Liver (tissue), 8 donors: ENCODE measurements at regions not wholly inside any gene's neighbourhood (a gene's known extent, or its start where the extent isn't known, plus 50 kb on each side); places are given as distances from the start of the nearest gene placed in this dataset.
A peak's percentile ranks its signal among the peaks of the same experiment; 100 is the strongest.
"Not testable (repeated sequence)": the region's sequence is repeated elsewhere in the genome, so short reads cannot be mapped to it uniquely, and the experiment has no call there.

Experiments used
- DNase-seq: peaks from one replicate; pipeline ENCODE4 v3.0.0-alpha.2; 2017; ENCODE audit warnings: low spot score
- H3K27ac ChIP-seq, 2 donors: one replicate each; pipeline ENCODE4 v1.7.0; 2013; ENCODE audit warnings: inconsistent platforms in 2 of 2, low read length in 2 of 2, control low read depth in 1 of 2, low read depth in 1 of 2, mild to moderate bottlenecking in 1 of 2
- H3K27me3 ChIP-seq, 4 donors: one replicate each; pipeline versions ENCODE4 v1.6.1 to v1.7.0; 2013; ENCODE audit warnings: low read length in 3 of 4, inconsistent platforms in 1 of 4, mild to moderate bottlenecking in 1 of 4, moderate library complexity in 1 of 4; ENCODE audit not compliant: control insufficient read depth in 4 of 4, insufficient read depth in 4 of 4
- H3K36me3 ChIP-seq, 4 donors: one replicate each; pipeline versions ENCODE4 v1.6.1 to v1.7.0; 2013; ENCODE audit warnings: low read length in 3 of 4, mild to moderate bottlenecking in 3 of 4, low read depth in 1 of 4, moderate library complexity in 1 of 4; ENCODE audit not compliant: control insufficient read depth in 4 of 4, insufficient read depth in 3 of 4
- H3K4me1 ChIP-seq, 4 donors: one replicate each; pipeline versions ENCODE4 v1.6.1 to v1.7.0; 2013; ENCODE audit warnings: low read length in 3 of 4, mild to moderate bottlenecking in 3 of 4, moderate library complexity in 1 of 4; ENCODE audit not compliant: control insufficient read depth in 4 of 4, insufficient read depth in 4 of 4
- H3K4me3 ChIP-seq, 3 donors: one replicate each; pipeline versions ENCODE4 v1.6.1 to v1.7.0; 2013; ENCODE audit warnings: low read length in 3 of 3, control low read depth in 1 of 3, low read depth in 1 of 3, mild to moderate bottlenecking in 1 of 3
- H3K9ac ChIP-seq, 2 donors: one replicate each; pipeline ENCODE4 v1.7.0; 2013; ENCODE audit warnings: low read length in 2 of 2, mild to moderate bottlenecking in 2 of 2, moderate library complexity in 2 of 2, control low read depth in 1 of 2, low read depth in 1 of 2
- H3K9me3 ChIP-seq, 4 donors: one replicate each; pipeline versions ENCODE4 v1.6.1 to v1.7.0; 2013; ENCODE audit warnings: low read length in 3 of 4; ENCODE audit not compliant: control insufficient read depth in 4 of 4
- ATF3 ChIP-seq: IDR thresholded peaks from 2 replicates; pipeline ENCODE4 v1.6.1; 2016; ENCODE audit warnings: antibody characterized with exemption
- CTCF ChIP-seq: fragments of 150-350 bp; IDR thresholded peaks from 2 replicates; pipeline ENCODE4 v1.5.1; 2017; ENCODE audit warnings: improper control_type of control experiment, low read depth, low read length; ENCODE audit not compliant: missing input control
- HNF4A ChIP-seq, 2 donors: conservative IDR thresholded peaks; 2 replicates each; pipeline ENCODE4 v1.6.1; 2016; ENCODE audit warnings: antibody characterized with exemption in 2 of 2, mild to moderate bottlenecking in 2 of 2
- HNF4G ChIP-seq: IDR thresholded peaks from 2 replicates; pipeline ENCODE4 v1.6.1; 2016; ENCODE audit warnings: antibody characterized with exemption
- JUND ChIP-seq, 2 donors: IDR thresholded peaks; 2 replicates each; pipeline ENCODE4 v1.6.1; 2016; ENCODE audit warnings: antibody characterized with exemption in 2 of 2
- RAD21 ChIP-seq, 2 donors: IDR thresholded peaks; 2 replicates each; pipeline ENCODE4 v1.6.1; 2016; ENCODE audit warnings: antibody characterized with exemption in 2 of 2, mild to moderate bottlenecking in 2 of 2
- RXRA ChIP-seq, 2 donors: IDR thresholded peaks; 2 replicates each; pipeline ENCODE4 v1.6.1; 2017 to 2018; ENCODE audit warnings: antibody characterized with exemption in 2 of 2, mild to moderate bottlenecking in 1 of 2
- SP1 ChIP-seq: IDR thresholded peaks from 2 replicates; pipeline ENCODE4 v1.6.1; 2018; ENCODE audit warnings: antibody characterized with exemption, mild to moderate bottlenecking
- TAF1 ChIP-seq: conservative IDR thresholded peaks from 2 replicates; pipeline ENCODE4 v1.6.1; 2016; ENCODE audit warnings: antibody characterized with exemption, mild to moderate bottlenecking
- whole genome bisulfite sequencing: extraction: QIAGEN DNeasy Blood & Tissue Kit; methylation state at CpG from one replicate; pipeline ENCODE4 v1.1.7; 2013; 5-methylcytosine and 5-hydroxymethylcytosine counted together
- TF ChIP-seq, protein P1 (sequence below): IDR thresholded peaks from 2 replicates; pipeline ENCODE4 v1.6.1; 2016; ENCODE audit warnings: antibody characterized with exemption, mild to moderate bottlenecking
- TF ChIP-seq, protein P2 (sequence below): IDR thresholded peaks from 2 replicates; pipeline ENCODE4 v1.6.1; 2016; ENCODE audit warnings: antibody characterized with exemption
- donor health status: healthy.
- donor health status: healthy.
- donor health status: healthy.
- donor health status: healthy.
- donor health status: healthy.

GRCh38 chr7:142636751-142637150 is 112.5 kb upstream of the PRSS1 start (continued):
- TF ChIP-seq HNF4A (conservative IDR thresholded peaks at IDR 0.05) (no peak), ATF3 (no peak)

GRCh38 chr7:142636107-142636506 is 113.2 kb upstream of the PRSS1 start:
- not testable (repeated sequence) for H3K27ac ChIP-seq, DNase-seq, H3K9me3 ChIP-seq, H3K9ac ChIP-seq, H3K4me1 ChIP-seq, H3K36me3 ChIP-seq, H3K27me3 ChIP-seq, H3K4me3 ChIP-seq
- 83% methylated on average over 3 of the region's 3 CpGs for WGBS

- Histone ChIP-seq H3K4me1 (no peaks in the 10 kb centered on the region), H3K36me3 (no peaks in the 10 kb centered on the region), H3K27me3 (peaks cover 0 to 12% (median 1%) of the 10 kb centered on the region in 4 donors), H3K4me3 (no peak overlapping the region), H3K9ac (no peak overlapping the region), H3K27ac (no peak overlapping the region), H3K9me3 (no peaks in the 10 kb centered on the region)
- peak; percentile 60 for DNase-seq
- 24% methylated on average over 17 of the region's 17 CpGs for WGBS
- TF ChIP-seq, protein P1, sequence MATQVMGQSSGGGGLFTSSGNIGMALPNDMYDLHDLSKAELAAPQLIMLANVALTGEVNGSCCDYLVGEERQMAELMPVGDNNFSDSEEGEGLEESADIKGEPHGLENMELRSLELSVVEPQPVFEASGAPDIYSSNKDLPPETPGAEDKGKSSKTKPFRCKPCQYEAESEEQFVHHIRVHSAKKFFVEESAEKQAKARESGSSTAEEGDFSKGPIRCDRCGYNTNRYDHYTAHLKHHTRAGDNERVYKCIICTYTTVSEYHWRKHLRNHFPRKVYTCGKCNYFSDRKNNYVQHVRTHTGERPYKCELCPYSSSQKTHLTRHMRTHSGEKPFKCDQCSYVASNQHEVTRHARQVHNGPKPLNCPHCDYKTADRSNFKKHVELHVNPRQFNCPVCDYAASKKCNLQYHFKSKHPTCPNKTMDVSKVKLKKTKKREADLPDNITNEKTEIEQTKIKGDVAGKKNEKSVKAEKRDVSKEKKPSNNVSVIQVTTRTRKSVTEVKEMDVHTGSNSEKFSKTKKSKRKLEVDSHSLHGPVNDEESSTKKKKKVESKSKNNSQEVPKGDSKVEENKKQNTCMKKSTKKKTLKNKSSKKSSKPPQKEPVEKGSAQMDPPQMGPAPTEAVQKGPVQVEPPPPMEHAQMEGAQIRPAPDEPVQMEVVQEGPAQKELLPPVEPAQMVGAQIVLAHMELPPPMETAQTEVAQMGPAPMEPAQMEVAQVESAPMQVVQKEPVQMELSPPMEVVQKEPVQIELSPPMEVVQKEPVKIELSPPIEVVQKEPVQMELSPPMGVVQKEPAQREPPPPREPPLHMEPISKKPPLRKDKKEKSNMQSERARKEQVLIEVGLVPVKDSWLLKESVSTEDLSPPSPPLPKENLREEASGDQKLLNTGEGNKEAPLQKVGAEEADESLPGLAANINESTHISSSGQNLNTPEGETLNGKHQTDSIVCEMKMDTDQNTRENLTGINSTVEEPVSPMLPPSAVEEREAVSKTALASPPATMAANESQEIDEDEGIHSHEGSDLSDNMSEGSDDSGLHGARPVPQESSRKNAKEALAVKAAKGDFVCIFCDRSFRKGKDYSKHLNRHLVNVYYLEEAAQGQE: no peak
- TF ChIP-seq CTCF (peak; percentile 69), SP1 (no peak), JUND (IDR thresholded peaks at IDR 0.05) (no peak), RXRA (IDR thresholded peaks at IDR 0.05) (no peak), TAF1 (no peak), RAD21 (IDR thresholded peaks at IDR 0.05) (peak; percentile 79 to 84), HNF4G (no peak)
- TF ChIP-seq, protein P2, sequence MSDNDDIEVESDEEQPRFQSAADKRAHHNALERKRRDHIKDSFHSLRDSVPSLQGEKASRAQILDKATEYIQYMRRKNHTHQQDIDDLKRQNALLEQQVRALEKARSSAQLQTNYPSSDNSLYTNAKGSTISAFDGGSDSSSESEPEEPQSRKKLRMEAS: no peak
Observed at GRCh38 chr7:142632271-142633134, 116.8 kb upstream of the PRSS1 start.
